NB4 (cell line): ENCODE measurements at regions not wholly inside any gene's neighbourhood (a gene's known extent, or its start where the extent isn't known, plus 50 kb on each side); places are given as distances from the start of the nearest gene placed in this dataset.

ENCODE experiments used
- DNase-seq: peaks from one replicate; pipeline ENCODE4 v3.0.0; 2010; ENCODE audit warnings: low read depth
- H3K4me3 ChIP-seq: one replicate; pipeline ENCODE4 v1.5.1; 2011; ENCODE audit warnings: mild to moderate bottlenecking, low read depth, low read length, moderate library complexity
- MYC ChIP-seq: IDR thresholded peaks from 2 replicates; pipeline ENCODE4 v1.6.1; 2011; ENCODE audit warnings: low read depth, low read length
- POLR2A ChIP-seq: IDR thresholded peaks from 2 replicates; pipeline ENCODE4 v1.6.1; 2011; ENCODE audit warnings: mild to moderate bottlenecking; ENCODE audit not compliant: insufficient read length; ENCODE audit errors: extremely low read depth
- TF ChIP-seq, protein P1 (sequence below): IDR thresholded peaks from one replicate; pipeline ENCODE4 v1.5.1; 2012; ENCODE audit warnings: low read depth, low read length
- TF ChIP-seq, protein P2 (sequence below): IDR thresholded peaks from 2 replicates; pipeline ENCODE4 v1.6.1; 2011; ENCODE audit warnings: low read depth, low read length

DNA sequence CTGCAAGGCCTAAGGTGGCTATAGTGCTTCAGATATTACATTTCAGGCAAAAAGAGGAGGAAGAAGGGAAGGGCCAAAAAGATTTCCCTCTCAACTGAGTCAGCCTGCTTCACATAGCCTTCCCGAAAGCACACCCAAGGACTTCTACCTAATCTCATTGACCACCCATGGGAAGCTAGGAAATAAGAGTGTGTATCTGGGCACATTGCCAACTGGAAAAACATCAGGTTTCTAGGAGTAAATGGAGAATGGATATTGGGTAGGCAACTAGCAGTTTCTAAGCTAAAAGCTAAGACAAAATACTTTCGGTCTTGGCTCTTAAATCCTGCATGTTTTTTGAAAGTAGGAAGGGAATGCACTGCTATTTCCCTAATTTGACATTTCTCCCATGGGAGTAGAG is 221.7 kb upstream of the GRIP1 start:
- TF ChIP-seq, protein P1, sequence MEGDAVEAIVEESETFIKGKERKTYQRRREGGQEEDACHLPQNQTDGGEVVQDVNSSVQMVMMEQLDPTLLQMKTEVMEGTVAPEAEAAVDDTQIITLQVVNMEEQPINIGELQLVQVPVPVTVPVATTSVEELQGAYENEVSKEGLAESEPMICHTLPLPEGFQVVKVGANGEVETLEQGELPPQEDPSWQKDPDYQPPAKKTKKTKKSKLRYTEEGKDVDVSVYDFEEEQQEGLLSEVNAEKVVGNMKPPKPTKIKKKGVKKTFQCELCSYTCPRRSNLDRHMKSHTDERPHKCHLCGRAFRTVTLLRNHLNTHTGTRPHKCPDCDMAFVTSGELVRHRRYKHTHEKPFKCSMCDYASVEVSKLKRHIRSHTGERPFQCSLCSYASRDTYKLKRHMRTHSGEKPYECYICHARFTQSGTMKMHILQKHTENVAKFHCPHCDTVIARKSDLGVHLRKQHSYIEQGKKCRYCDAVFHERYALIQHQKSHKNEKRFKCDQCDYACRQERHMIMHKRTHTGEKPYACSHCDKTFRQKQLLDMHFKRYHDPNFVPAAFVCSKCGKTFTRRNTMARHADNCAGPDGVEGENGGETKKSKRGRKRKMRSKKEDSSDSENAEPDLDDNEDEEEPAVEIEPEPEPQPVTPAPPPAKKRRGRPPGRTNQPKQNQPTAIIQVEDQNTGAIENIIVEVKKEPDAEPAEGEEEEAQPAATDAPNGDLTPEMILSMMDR, result no peak
- no peak for TF ChIP-seq MYC
- no peak for DNase-seq
- H3K4me3 ChIP-seq, result no peak overlapping the region

DNA sequence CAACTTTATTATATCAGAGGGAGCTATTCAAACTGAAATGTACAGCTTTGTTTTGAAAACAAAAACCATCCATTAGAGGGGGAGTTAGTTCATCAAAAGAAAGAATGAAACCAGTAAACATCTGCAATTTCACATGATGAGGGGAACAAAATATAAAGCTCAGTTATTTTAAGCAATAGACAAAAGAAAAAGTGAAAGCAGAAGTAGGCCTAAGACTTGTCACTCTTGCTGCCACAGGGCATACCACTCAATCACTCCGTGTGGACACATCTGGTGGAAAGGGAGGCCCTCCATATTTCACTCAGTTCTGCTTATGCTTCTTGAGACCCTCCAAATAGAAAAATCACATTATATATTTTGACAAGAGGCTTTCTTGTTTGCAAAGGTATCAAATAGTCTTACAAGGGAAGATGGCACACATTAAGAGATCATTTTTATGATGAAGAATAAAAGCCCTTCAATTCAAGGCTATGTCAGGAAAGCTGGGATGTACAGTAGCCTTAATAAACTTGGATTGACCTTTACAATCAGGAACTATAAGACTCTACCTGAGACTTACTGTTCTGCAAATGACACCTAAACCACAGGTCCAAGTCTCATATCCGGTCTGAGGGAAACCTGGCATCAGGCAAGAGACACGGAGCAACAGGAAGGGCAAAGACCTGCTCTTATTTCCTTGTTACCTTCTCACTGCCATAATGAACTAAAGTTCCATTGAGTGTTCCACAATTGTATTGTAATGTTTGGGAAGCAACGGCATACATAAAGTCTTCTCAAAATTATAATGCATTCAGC is 222.5 kb upstream of the GRIP1 start:
- DNase-seq, result peak; percentile 7
- H3K4me3 ChIP-seq, result no peak overlapping the region
- TF ChIP-seq POLR2A (no peak), MYC (no peak)

DNA sequence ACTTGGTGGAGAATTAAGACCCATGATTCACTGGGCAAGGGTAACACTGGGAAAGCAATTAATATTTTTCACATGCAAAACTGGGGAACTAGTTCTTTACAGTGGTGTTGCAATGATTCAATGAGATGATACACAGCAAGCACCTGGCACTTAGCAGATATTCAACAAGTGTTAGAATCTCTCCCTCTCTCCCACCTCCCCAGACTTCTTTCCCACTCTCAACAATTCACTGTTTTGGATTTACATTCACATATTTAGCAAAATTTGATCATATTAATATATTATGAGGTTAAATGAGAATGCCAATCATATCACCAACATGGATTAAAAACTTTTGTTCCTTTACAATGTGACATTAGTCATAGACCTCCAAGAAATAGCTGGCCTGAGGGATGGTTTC is 223.1 kb upstream of the GRIP1 start:
- TF ChIP-seq, protein P1, result no peak
- no peak for TF ChIP-seq MYC
- TF ChIP-seq, protein P2, sequence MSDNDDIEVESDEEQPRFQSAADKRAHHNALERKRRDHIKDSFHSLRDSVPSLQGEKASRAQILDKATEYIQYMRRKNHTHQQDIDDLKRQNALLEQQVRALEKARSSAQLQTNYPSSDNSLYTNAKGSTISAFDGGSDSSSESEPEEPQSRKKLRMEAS, result no peak
- TF ChIP-seq POLR2A, result no peak
- no peak overlapping the region for H3K4me3 ChIP-seq

DNA sequence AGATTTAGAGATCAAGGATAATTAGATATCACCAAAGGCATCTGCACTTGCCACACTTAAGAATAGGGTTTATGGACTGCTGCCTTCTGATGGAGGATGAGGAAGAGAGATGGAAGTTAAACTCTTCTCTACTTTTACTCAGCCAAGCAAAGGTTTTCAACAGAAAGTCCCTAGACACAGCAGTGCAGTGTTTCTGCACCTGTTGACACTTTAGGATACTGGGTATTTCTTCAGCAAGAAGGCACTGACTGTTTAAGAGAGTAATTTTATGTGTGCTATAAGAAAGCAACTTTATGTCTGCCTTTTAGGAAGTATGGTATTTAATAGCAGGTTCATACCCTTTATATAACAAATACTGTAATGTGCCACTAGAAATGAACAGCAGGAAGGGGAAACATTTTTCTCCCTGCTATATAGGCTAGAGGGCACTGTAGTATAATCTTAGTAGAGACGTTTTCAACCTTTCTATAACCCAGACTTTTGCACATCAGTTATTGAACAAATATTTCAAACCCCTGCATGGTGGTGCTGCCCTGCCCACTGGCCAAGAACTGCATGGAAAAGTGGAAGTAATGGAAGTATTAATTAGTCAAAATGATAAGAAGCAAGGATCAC is 225.0 kb upstream of the GRIP1 start:
- no peak for DNase-seq
- no peak for TF ChIP-seq MYC
- TF ChIP-seq, protein P1, result peak; percentile 6
- no peak overlapping the region for H3K4me3 ChIP-seq

More for the DNA sequence above, 223.1 kb upstream of the GRIP1 start:
- DNase-seq, result no peak

DNA sequence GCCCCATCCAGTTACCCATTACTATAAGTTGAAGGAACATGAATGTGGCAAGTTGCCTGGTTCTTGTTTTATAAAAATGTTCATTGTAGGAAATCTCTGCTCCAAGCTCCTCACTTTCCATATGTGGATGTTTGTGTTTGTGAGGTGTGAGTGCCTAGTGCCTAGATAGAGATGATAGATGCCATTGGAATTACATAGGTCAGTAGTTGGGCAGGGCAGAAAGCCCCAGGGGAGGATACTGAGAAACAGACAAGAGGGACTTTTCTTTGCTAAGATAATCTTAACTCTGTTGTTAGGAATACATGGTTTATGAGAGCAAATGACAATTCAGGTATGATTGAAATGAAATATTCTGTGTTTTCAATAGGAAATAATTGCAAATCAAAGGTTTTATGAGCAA is 226.3 kb upstream of the GRIP1 start:
- no peak overlapping the region for H3K4me3 ChIP-seq
- TF ChIP-seq, protein P1, result no peak
- TF ChIP-seq, protein P2, result no peak
- TF ChIP-seq POLR2A, result no peak
- TF ChIP-seq MYC, result no peak
- DNase-seq, result no peak

DNA sequence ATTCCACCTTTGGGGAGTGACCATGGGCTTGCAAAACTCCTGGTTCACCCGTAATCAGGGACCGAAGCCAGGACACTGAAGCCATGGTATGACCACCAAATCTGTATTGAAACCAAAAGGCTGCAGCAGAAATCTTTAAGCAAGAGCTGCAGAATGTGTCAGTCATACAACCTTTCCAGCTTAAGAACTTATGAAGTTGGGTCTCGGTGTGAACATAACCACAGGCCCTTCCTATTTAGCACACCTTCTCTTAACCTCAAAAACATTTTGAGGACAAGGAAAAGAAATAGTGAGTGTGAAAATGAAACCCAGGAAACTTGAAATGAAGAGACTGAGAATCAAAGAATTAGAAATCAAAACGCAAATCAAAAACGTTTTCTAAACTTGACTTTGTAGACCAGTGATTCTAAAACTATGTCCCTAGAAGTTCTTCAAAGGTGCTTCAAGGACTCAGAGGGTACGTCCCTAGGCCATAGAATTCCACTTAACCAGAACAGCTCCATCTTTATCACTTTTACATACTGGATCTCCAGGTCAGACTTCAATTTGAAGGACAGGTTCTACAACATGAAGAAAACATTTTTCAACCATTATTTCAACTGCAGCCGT is 231.6 kb upstream of the GRIP1 start:
- TF ChIP-seq, protein P1, result no peak
- TF ChIP-seq MYC (no peak), POLR2A (no peak)
- TF ChIP-seq, protein P2, result no peak
- no peak for DNase-seq

More for the DNA sequence above, 231.6 kb upstream of the GRIP1 start:
- no peak overlapping the region for H3K4me3 ChIP-seq
